Caco-2 (cell line): ENCODE measurements at regions not wholly inside any gene's neighbourhood (a gene's known extent, or its start where the extent isn't known, plus 50 kb on each side); places are given as distances from the start of the nearest gene placed in this dataset.

Experiments
- BruUV-seq: library from RNA; stranded (reverse); fragments of 400-500 nt; replicated peaks from 2 replicates; lab custom pipeline; 2021; lab: Mats Ljungman, UMichigan
- CTCF ChIA-PET: fragments of 300-600 bp; sonication (Branson Sonifier 250); formaldehyde crosslinking; loops from one replicate; lab custom pipeline; 2022; ENCODE audit warnings: antibody characterized with exemption; lab: Charles Lee
- POLR2A ChIA-PET: fragments of 300-600 bp; sonication (Branson Sonifier 250); formaldehyde crosslinking; loops from one replicate; lab custom pipeline; 2022; ENCODE audit warnings: antibody characterized with exemption; lab: Charles Lee
- DNase-seq, 2 experiments: peaks; one replicate each; pipeline versions ENCODE4 v3.0.0 to v3.0.0-alpha.2; 2020 to 2022
- H3K27me3 ChIP-seq: replicated peaks from 2 replicates; pipeline ENCODE4 v1.6.0; 2011; ENCODE audit warnings: low read length; ENCODE audit not compliant: control insufficient read depth, insufficient read depth
- H3K36me3 ChIP-seq: 2 replicates; pipeline ENCODE4 v1.5.1; 2011; ENCODE audit warnings: low read length; ENCODE audit not compliant: control insufficient read depth, insufficient read depth
- H3K4me1 ChIP-seq: fragments of 250-450 bp; sonication (Bioruptor Pico); 2 replicates; pipeline ENCODE4 v1.5.1; 2020; ENCODE audit warnings: mild to moderate bottlenecking
- H3K4me3 ChIP-seq: 2 replicates; pipeline ENCODE4 v1.5.1; 2011; ENCODE audit warnings: low read depth, mild to moderate bottlenecking, control low read depth, low read length
- H3K9me3 ChIP-seq: fragments of 250-450 bp; sonication (Bioruptor Pico); 2 replicates; pipeline ENCODE4 v1.5.1; 2020; ENCODE audit warnings: mild to moderate bottlenecking, moderate library complexity
- H3K27ac Mint-ChIP-seq: one replicate; pipeline ENCODE4 v1.8.0; 2022; ENCODE audit warnings: mixed read lengths; ENCODE audit not compliant: unreplicated experiment
- H3K27me3 Mint-ChIP-seq: one replicate; pipeline ENCODE4 v1.8.0; 2022; ENCODE audit warnings: mixed read lengths; ENCODE audit not compliant: insufficient read depth, unreplicated experiment
- H3K36me3 Mint-ChIP-seq: one replicate; pipeline ENCODE4 v1.8.0; 2022; ENCODE audit warnings: mild to moderate bottlenecking, mixed read lengths; ENCODE audit not compliant: insufficient read depth, unreplicated experiment
- H3K4me1 Mint-ChIP-seq: one replicate; pipeline ENCODE4 v1.8.0; 2022; ENCODE audit warnings: low read depth, mixed read lengths; ENCODE audit not compliant: unreplicated experiment
- H3K4me3 Mint-ChIP-seq: one replicate; pipeline ENCODE4 v1.8.0; 2022; ENCODE audit warnings: mild to moderate bottlenecking, moderate library complexity, mixed read lengths; ENCODE audit not compliant: unreplicated experiment
- H3K9me3 Mint-ChIP-seq: one replicate; pipeline ENCODE4 v1.8.0; 2022; ENCODE audit warnings: mixed read lengths; ENCODE audit not compliant: unreplicated experiment
- intact Hi-C: fragments of 100-400 bp; cut with micrococcal nuclease; formaldehyde crosslinking; loops from one replicate; pipeline ENCODE4 v1.10.0; 2022; ENCODE audit not compliant: unreplicated experiment
- TF ChIP-seq, protein P1 (sequence below), 2 experiments: fragments of 200-600 bp in 1 of 2; IDR thresholded peaks; 1 replicate in 1 of 2; 2 replicates in 1 of 2; pipeline versions ENCODE4 v1.5.1 to v1.8.0; 2011 to 2022; ENCODE audit warnings: antibody characterized with exemption in 1 of 2, control low read depth in 1 of 2, inconsistent platforms in 1 of 2, low read depth in 1 of 2, low read length in 1 of 2, mild to moderate bottlenecking in 1 of 2, moderate library complexity in 1 of 2; ENCODE audit not compliant: insufficient read depth in 1 of 2, severe bottlenecking in 1 of 2, unreplicated experiment in 1 of 2

DNA sequence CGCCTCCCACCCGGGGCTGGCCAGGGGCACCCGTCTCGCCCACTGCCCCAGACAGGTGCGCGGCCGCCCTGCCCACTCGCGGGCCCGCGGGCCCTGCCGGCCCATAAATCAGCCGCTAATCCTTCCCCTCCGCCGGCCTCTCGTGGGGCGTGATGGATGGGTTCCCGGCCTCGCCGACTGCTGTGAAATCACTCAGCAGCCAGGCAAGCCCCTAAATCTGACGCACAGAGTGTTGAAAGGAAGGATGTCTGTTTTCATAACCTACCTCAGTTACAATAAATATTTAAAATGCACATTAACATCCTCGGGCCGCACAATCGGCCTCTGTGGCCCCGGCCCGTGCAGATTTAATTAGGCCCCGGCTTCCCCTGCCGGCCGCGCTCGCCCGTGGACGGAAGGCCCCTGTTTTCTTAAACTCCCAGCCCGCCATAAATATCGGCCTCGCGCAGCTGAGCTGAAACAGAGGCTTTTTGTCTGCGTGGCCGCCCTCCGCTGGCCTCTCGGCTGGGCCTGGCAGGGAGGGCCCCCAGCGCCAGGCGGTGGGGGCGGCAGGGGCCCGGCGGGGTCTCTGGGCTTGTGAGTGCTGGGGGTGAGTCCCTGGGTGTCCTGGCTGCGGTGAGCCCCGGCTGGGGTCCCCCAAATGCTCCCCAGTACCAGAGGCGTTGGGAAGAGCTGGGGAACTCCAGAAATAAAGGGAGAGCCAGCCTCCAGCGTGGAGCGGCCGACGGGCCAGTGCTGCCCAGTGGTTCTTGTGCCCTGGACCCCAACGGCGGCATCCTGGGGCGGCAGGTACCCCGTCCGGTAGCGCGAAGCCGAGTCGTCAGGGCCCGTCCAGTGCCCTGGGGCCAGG, 90.7 kb downstream of the UNCX start:
- H3K27ac Mint-ChIP-seq, result no peak overlapping the region
- H3K4me3 Mint-ChIP-seq, result no peak overlapping the region
- no peaks in the 10 kb centered on the region for H3K4me1 ChIP-seq
- BruUV-seq, result no TSS peak
- peaks cover 6% of the 10 kb centered on the region for H3K27me3 Mint-ChIP-seq
- ChIA-PET POLR2A (no interaction called here), CTCF (no interaction called here)
- no peaks in the 10 kb centered on the region for H3K9me3 Mint-ChIP-seq
- H3K36me3 Mint-ChIP-seq, result no peaks in the 10 kb centered on the region
- H3K27me3 ChIP-seq, result no peaks in the 10 kb centered on the region
- no peaks in the 10 kb centered on the region for H3K36me3 ChIP-seq
- TF ChIP-seq, protein P1, sequence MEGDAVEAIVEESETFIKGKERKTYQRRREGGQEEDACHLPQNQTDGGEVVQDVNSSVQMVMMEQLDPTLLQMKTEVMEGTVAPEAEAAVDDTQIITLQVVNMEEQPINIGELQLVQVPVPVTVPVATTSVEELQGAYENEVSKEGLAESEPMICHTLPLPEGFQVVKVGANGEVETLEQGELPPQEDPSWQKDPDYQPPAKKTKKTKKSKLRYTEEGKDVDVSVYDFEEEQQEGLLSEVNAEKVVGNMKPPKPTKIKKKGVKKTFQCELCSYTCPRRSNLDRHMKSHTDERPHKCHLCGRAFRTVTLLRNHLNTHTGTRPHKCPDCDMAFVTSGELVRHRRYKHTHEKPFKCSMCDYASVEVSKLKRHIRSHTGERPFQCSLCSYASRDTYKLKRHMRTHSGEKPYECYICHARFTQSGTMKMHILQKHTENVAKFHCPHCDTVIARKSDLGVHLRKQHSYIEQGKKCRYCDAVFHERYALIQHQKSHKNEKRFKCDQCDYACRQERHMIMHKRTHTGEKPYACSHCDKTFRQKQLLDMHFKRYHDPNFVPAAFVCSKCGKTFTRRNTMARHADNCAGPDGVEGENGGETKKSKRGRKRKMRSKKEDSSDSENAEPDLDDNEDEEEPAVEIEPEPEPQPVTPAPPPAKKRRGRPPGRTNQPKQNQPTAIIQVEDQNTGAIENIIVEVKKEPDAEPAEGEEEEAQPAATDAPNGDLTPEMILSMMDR (IDR thresholded peaks at IDR 0.05; ENCODE audit: insufficient read depth in 1 of 2, low read depth in 1 of 2, low read length in 1 of 2, severe bottlenecking in 1 of 2, unreplicated experiment in 1 of 2), result no peak
- no peaks in the 10 kb centered on the region for H3K4me1 Mint-ChIP-seq
- H3K9me3 ChIP-seq, result no peaks in the 10 kb centered on the region
- H3K4me3 ChIP-seq, result no peak overlapping the region
- intact Hi-C loops, result no loop called here
- no peak for DNase-seq

DNA sequence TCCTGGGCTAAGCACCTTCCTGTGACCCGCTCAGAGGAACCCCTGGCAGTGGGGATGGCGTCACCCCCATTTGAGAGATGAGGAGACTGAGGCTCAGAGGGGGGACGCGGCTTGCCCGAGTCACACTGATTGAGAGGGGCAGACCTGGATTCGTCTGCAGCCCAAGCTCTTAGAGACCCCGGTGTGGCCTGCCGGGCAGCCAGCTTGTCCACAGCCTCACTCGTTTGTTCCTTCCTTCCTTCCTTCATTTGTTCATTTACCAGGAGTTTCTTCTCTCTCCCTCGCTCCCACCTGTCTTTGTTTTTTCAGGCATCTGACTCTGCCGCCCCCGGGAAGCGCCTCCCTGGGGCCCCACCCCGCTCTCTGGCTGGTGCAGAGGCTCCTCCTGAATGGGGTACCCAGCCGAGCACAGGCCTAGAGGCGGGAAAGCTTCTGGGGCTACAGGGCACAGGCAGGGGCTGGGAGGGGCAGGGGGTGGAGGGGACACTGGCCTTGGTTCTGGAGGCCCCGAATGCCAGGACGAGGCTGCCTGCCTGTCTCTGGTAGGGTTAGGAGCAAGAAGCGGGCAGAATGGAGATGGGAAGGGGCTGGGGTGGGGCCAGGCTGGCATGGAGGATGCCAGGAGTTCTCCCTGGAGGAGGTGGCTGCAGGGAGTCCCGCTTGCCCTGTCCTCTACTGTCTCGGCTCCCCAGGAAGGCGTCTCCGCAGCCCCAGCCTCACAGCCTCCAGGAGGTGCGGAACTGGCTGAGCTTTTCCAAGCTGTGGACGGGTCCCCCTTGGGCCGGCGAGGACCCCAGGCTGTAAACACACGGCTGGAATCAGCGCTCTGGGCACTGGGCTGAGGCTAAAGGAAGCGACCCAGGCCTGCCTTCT, 91.6 kb downstream of the UNCX start:
- Mint-ChIP-seq H3K9me3 (no peaks in the 10 kb centered on the region), H3K27me3 (peaks cover 6% of the 10 kb centered on the region)

DNA sequence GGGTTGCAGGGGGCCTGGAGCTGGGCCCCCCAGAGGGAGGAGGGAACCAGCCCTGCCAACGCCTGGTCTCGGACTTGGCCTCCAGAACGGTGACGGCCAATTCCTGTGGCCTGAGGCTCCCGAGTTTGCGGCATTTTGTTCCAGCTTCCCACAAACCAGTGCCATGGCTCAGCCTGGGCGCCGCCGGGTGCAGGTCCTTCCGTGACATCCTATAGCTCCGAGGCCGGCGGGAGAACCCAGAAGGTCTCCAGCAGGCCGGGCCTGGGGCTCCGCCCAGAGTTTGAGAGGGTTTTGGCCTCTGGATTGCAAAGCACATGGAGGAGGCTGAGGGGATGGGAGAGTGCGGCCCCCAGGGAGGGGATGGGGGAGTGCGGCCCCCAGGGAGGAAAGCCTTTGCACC, 92.6 kb downstream of the UNCX start:
- ChIA-PET POLR2A (no interaction called here), CTCF (no interaction called here)
- Histone ChIP-seq H3K4me3 (no peak overlapping the region), H3K36me3 (no peaks in the 10 kb centered on the region), H3K4me1 (no peaks in the 10 kb centered on the region), H3K9me3 (no peaks in the 10 kb centered on the region), H3K27me3 (no peaks in the 10 kb centered on the region)
- intact Hi-C loops, result no loop called here
- H3K9me3 Mint-ChIP-seq, result no peaks in the 10 kb centered on the region
- TF ChIP-seq, protein P1 (IDR thresholded peaks at IDR 0.05; ENCODE audit: insufficient read depth in 1 of 2, low read depth in 1 of 2, low read length in 1 of 2, severe bottlenecking in 1 of 2, unreplicated experiment in 1 of 2), result no peak
- peaks cover 6% of the 10 kb centered on the region for H3K27me3 Mint-ChIP-seq
- H3K27ac Mint-ChIP-seq, result no peak overlapping the region
- BruUV-seq, result no TSS peak
- no peaks in the 10 kb centered on the region for H3K4me1 Mint-ChIP-seq
- no peak overlapping the region for H3K4me3 Mint-ChIP-seq
- no peak for DNase-seq
- no peaks in the 10 kb centered on the region for H3K36me3 Mint-ChIP-seq

More for the DNA sequence above, 91.6 kb downstream of the UNCX start:
- intact Hi-C loops, result no loop called here
- H3K36me3 ChIP-seq, result no peaks in the 10 kb centered on the region
- TF ChIP-seq, protein P1 (IDR thresholded peaks at IDR 0.05; ENCODE audit: insufficient read depth in 1 of 2, low read depth in 1 of 2, low read length in 1 of 2, severe bottlenecking in 1 of 2, unreplicated experiment in 1 of 2), result no peak
- ChIA-PET POLR2A (no interaction called here), CTCF (no interaction called here)
- H3K4me3 ChIP-seq, result no peak overlapping the region
- Mint-ChIP-seq H3K36me3 (no peaks in the 10 kb centered on the region), H3K4me3 (no peak overlapping the region), H3K27ac (no peak overlapping the region), H3K4me1 (no peaks in the 10 kb centered on the region)
- no peaks in the 10 kb centered on the region for H3K4me1 ChIP-seq
- no TSS peak for BruUV-seq
- no peaks in the 10 kb centered on the region for H3K27me3 ChIP-seq
- DNase-seq, result no peak
- no peaks in the 10 kb centered on the region for H3K9me3 ChIP-seq
